Gastrocnemius medialis (tissue), 4 donors: ENCODE measurements at regions not wholly inside any gene's neighbourhood (a gene's known extent, or its start where the extent isn't known, plus 50 kb on each side); places are given as distances from the start of the nearest gene placed in this dataset.
A peak's percentile ranks its signal among the peaks of the same experiment; 100 is the strongest.

Experiments used
- ATAC-seq, 2 donors: fragments of 150-250 bp; one replicate each; pipeline ENCODE4 v1.9.1; 2016
- DNase-seq, 2 donors: peaks; one replicate each; pipeline ENCODE4 v3.0.0-alpha.2; 2019
- H3K27ac ChIP-seq, 4 donors: fragments of 200-600 bp; sonication (generic); 1 replicate in 1 of 4; 2 replicates in 3 of 4; pipeline ENCODE4 v1.5.1; 2016 to 2018; ENCODE audit warnings: mild to moderate bottlenecking in 2 of 4, moderate library complexity in 1 of 4
- H3K27me3 ChIP-seq, 3 donors: fragments of 200-600 bp; sonication (generic) in 2 of 3; 1 replicate in 1 of 3; 2 replicates in 2 of 3; pipeline versions ENCODE4 v1.5.1 to v1.6.0; 2016 to 2019; ENCODE audit warnings: mild to moderate bottlenecking in 1 of 3, moderate library complexity in 1 of 3
- H3K36me3 ChIP-seq, 2 donors: fragments of 200-600 bp; sonication (generic) in 1 of 2; one replicate each; pipeline ENCODE4 v1.5.1; 2017 to 2018
- H3K4me1 ChIP-seq, 2 donors: fragments of 200-600 bp; sonication (generic) in 1 of 2; one replicate each; pipeline ENCODE4 v1.5.1; 2016 to 2017; ENCODE audit warnings: mild to moderate bottlenecking in 2 of 2
- H3K4me3 ChIP-seq, 4 donors: fragments of 200-600 bp; sonication (generic) in 3 of 4; 1 replicate in 1 of 4; 2 replicates in 3 of 4; pipeline ENCODE4 v1.5.1; 2016 to 2019; ENCODE audit warnings: mild to moderate bottlenecking in 2 of 4
- H3K9me3 ChIP-seq, 3 donors: fragments of 200-600 bp; sonication (generic) in 2 of 3; 1 replicate in 1 of 3; 2 replicates in 2 of 3; pipeline ENCODE4 v1.5.1; 2016 to 2019
- POLR2A ChIP-seq, 2 donors: fragments of 450-650 bp; IDR thresholded peaks; one replicate each; pipeline ENCODE4 v1.6.1; 2017; ENCODE audit warnings: antibody characterized with exemption in 2 of 2, mild to moderate bottlenecking in 2 of 2, moderate library complexity in 2 of 2
- in situ Hi-C, 4 donors: fragments of 200-750 bp; cut with MboI; loops; one replicate each; pipeline versions ENCODE4 v1.15.0 to v1.8.0; 2017; ENCODE audit warnings: low sequenced_read_pairs in 4 of 4
- intact Hi-C: fragments of 100-400 bp; cut with DNase I; formaldehyde crosslinking; loops from one replicate; pipeline ENCODE4 v1.15.1; 2023; ENCODE audit warnings: low total_unique reads
- TF ChIP-seq, protein P1 (sequence below), 5 experiments: fragments of 450-650 bp in 3 of 5; fragments of 200-600 bp in 2 of 5; sonication (generic) in 2 of 5; IDR thresholded peaks in 4 of 5; conservative IDR thresholded peaks in 1 of 5; 1 replicate in 4 of 5; 2 replicates in 1 of 5; pipeline ENCODE4 v1.5.1; 2016 to 2019; ENCODE audit warnings: antibody characterized with exemption in 5 of 5, mild to moderate bottlenecking in 3 of 5, moderate library complexity in 3 of 5

- no peak overlapping the region for H3K4me3 ChIP-seq
- no peak for DNase-seq
- no peaks in the 10 kb centered on the region for H3K27me3 ChIP-seq
- H3K27ac ChIP-seq = no peak overlapping the region
- H3K36me3 ChIP-seq = no peaks in the 10 kb centered on the region
- TF ChIP-seq, protein P1, sequence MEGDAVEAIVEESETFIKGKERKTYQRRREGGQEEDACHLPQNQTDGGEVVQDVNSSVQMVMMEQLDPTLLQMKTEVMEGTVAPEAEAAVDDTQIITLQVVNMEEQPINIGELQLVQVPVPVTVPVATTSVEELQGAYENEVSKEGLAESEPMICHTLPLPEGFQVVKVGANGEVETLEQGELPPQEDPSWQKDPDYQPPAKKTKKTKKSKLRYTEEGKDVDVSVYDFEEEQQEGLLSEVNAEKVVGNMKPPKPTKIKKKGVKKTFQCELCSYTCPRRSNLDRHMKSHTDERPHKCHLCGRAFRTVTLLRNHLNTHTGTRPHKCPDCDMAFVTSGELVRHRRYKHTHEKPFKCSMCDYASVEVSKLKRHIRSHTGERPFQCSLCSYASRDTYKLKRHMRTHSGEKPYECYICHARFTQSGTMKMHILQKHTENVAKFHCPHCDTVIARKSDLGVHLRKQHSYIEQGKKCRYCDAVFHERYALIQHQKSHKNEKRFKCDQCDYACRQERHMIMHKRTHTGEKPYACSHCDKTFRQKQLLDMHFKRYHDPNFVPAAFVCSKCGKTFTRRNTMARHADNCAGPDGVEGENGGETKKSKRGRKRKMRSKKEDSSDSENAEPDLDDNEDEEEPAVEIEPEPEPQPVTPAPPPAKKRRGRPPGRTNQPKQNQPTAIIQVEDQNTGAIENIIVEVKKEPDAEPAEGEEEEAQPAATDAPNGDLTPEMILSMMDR (IDR thresholded peaks at IDR 0.05 in 4 of 5, conservative IDR thresholded peaks at IDR 0.05 in 1 of 5) = no peak
- no peak for TF ChIP-seq POLR2A (IDR thresholded peaks at IDR 0.05)
- ATAC-seq = no peak
- in situ Hi-C loops (no loop called here), intact Hi-C loops (no loop called here)
- no peaks in the 10 kb centered on the region for H3K4me1 ChIP-seq
- no peaks in the 10 kb centered on the region for H3K9me3 ChIP-seq
Measured at GRCh38 chr9:108423433-108423832, 432.4 kb downstream of the ACTL7B start.

DNA sequence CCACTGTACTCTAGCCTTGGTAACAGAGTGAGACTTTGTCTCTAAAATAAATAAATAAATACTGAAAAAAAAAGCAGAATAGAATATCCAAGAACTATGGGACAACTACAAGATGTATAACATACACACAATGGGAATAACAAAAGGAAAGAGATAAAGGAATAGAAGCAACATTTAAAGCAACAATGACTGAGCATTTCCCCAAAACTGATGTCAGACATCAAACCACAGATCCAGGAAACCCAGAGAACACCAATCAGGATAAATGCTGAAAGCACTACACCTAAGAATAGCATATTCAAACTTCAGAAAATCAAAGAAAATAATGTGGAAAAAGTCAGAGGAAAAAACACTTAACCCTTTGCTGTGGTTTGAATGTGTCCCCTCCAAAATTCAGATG is 436.4 kb downstream of the ACTL7B start:
- H3K27ac ChIP-seq = no peak overlapping the region
- no peak overlapping the region for H3K4me3 ChIP-seq
- H3K4me1 ChIP-seq = peaks cover 0 to 5% of the 10 kb centered on the region in 2 donors
- no peaks in the 10 kb centered on the region for H3K9me3 ChIP-seq
- in situ Hi-C loops (no loop called here), intact Hi-C loops (loop anchor here (5.0 kb wide), 1 partner anchor 58 kb away; no protein-coding TSS in a partner anchor)
- ATAC-seq (no peak), DNase-seq (no peak)
- no peaks in the 10 kb centered on the region for H3K27me3 ChIP-seq
- H3K36me3 ChIP-seq = no peaks in the 10 kb centered on the region
- TF ChIP-seq POLR2A (IDR thresholded peaks at IDR 0.05) = no peak
- TF ChIP-seq, protein P1 (IDR thresholded peaks at IDR 0.05 in 4 of 5, conservative IDR thresholded peaks at IDR 0.05 in 1 of 5) = no peak

- H3K27me3 ChIP-seq = no peaks in the 10 kb centered on the region
- TF ChIP-seq, protein P1 (IDR thresholded peaks at IDR 0.05 in 4 of 5, conservative IDR thresholded peaks at IDR 0.05 in 1 of 5) = no peak
- H3K9me3 ChIP-seq = no peaks in the 10 kb centered on the region
- H3K36me3 ChIP-seq = no peaks in the 10 kb centered on the region
- DNase-seq (no peak), ATAC-seq (peak; percentile 66 to 88)
- H3K27ac ChIP-seq = no peak overlapping the region
- peaks cover 0 to 5% of the 10 kb centered on the region in 2 donors for H3K4me1 ChIP-seq
- in situ Hi-C loops = no loop called here
- intact Hi-C loops = loop anchor here (2.0 to 5.0 kb wide), 2 partner anchors 60 to 147 kb away; no protein-coding TSS in a partner anchor
- no peak overlapping the region for H3K4me3 ChIP-seq
Measured at GRCh38 chr9:108417726-108418125, 438.1 kb downstream of the ACTL7B start.

DNA sequence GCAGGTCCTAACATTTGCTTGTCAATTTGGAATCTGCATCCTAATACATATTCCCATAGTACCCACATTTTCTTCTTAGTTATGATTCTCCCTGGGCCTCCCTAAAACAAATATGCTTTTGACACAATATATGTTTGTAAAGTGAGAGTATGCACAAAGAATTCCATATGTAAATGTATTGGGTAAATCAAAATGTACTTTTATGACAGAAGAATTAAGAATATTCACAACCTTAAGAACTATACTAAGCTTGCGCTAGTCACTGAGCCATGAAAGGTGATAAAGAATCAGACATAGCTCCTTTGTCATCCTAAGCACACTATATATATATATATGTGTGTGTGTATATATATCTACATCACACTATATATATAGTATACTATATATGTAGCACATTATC is 438.5 kb downstream of the ACTL7B start:
- no peak overlapping the region for H3K27ac ChIP-seq
- peaks cover 0 to 5% of the 10 kb centered on the region in 2 donors for H3K4me1 ChIP-seq
- no peak for ATAC-seq
- no peak overlapping the region for H3K4me3 ChIP-seq
- DNase-seq = no peak
- no peaks in the 10 kb centered on the region for H3K9me3 ChIP-seq
- intact Hi-C loops (loop anchor here (2.0 to 5.0 kb wide), 2 partner anchors 60 to 147 kb away; no protein-coding TSS in a partner anchor), in situ Hi-C loops (no loop called here)
- no peak for TF ChIP-seq POLR2A (IDR thresholded peaks at IDR 0.05)
- TF ChIP-seq, protein P1 (IDR thresholded peaks at IDR 0.05 in 4 of 5, conservative IDR thresholded peaks at IDR 0.05 in 1 of 5) = no peak
- no peaks in the 10 kb centered on the region for H3K36me3 ChIP-seq
- no peaks in the 10 kb centered on the region for H3K27me3 ChIP-seq

GRCh38 chr9:108416324-108416723 is 439.5 kb downstream of the ACTL7B start:
- intact Hi-C loops (loop anchor here (2.0 to 5.0 kb wide), 2 partner anchors 61 to 148 kb away; no protein-coding TSS in a partner anchor), in situ Hi-C loops (no loop called here)
- DNase-seq = no peak
- no peak overlapping the region for H3K4me3 ChIP-seq
- H3K27ac ChIP-seq = no peak overlapping the region
- peaks cover 0 to 5% of the 10 kb centered on the region in 2 donors for H3K4me1 ChIP-seq
- no peaks in the 10 kb centered on the region for H3K27me3 ChIP-seq
- no peaks in the 10 kb centered on the region for H3K9me3 ChIP-seq
- ATAC-seq = no peak
- TF ChIP-seq, protein P1 (IDR thresholded peaks at IDR 0.05 in 4 of 5, conservative IDR thresholded peaks at IDR 0.05 in 1 of 5) = peak in 1 of 5 experiments; percentile 15
- TF ChIP-seq POLR2A (IDR thresholded peaks at IDR 0.05) = no peak
- no peaks in the 10 kb centered on the region for H3K36me3 ChIP-seq
